SK-N-SH treated with all-trans-retinoic acid at 6 μM for 48 hours (cell line): ENCODE measurements at regions not wholly inside any gene's neighbourhood (a gene's known extent, or its start where the extent isn't known, plus 50 kb on each side); places are given as distances from the start of the nearest gene placed in this dataset.

Source experiments
- CSDC2 ChIP-seq: fragments of 250-450 bp; sonication (Bioruptor Pico); IDR thresholded peaks from 2 replicates; pipeline ENCODE4 v1.5.0; 2020; ENCODE audit warnings: mild to moderate bottlenecking, moderate library complexity
- ZFP3 ChIP-seq: fragments of 250-450 bp; sonication (Bioruptor Pico); IDR thresholded peaks from 2 replicates; pipeline ENCODE4 v1.5.0; 2020; ENCODE audit warnings: mild to moderate bottlenecking, moderate library complexity
- TF ChIP-seq, protein P1 (sequence below): fragments of 250-450 bp; sonication (Bioruptor Pico); IDR thresholded peaks from 2 replicates; pipeline ENCODE4 v1.5.1; 2020; ENCODE audit warnings: low read depth, mild to moderate bottlenecking, moderate library complexity

GRCh38 chr18:40738321-40738880 lies 1216.6 kb upstream of the PIK3C3 start:
- TF ChIP-seq, protein P1, sequence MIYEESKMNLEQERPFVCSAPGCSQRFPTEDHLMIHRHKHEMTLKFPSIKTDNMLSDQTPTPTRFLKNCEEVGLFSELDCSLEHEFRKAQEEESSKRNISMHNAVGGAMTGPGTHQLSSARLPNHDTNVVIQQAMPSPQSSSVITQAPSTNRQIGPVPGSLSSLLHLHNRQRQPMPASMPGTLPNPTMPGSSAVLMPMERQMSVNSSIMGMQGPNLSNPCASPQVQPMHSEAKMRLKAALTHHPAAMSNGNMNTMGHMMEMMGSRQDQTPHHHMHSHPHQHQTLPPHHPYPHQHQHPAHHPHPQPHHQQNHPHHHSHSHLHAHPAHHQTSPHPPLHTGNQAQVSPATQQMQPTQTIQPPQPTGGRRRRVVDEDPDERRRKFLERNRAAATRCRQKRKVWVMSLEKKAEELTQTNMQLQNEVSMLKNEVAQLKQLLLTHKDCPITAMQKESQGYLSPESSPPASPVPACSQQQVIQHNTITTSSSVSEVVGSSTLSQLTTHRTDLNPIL (CRISPR knock-in tag): no peak
- no peak for TF ChIP-seq CSDC2 (CRISPR knock-in tag)
- TF ChIP-seq ZFP3 (CRISPR knock-in tag): no peak
